C4-2B (cell line): ENCODE measurements at regions not wholly inside any gene's neighbourhood (a gene's known extent, or its start where the extent isn't known, plus 50 kb on each side); places are given as distances from the start of the nearest gene placed in this dataset.

Experiments
- H3K27ac ChIP-seq: fragments of 450-650 bp; 2 replicates; pipeline ENCODE4 v1.5.1; 2017
- ZFX ChIP-seq: fragments of 450-650 bp; IDR thresholded peaks from 2 replicates; pipeline ENCODE4 v1.6.1; 2017
- TF ChIP-seq, protein P1 (sequence below): fragments of 450-650 bp; conservative IDR thresholded peaks from 2 replicates; pipeline ENCODE4 v1.5.1; 2017; ENCODE audit warnings: mild to moderate bottlenecking

DNA sequence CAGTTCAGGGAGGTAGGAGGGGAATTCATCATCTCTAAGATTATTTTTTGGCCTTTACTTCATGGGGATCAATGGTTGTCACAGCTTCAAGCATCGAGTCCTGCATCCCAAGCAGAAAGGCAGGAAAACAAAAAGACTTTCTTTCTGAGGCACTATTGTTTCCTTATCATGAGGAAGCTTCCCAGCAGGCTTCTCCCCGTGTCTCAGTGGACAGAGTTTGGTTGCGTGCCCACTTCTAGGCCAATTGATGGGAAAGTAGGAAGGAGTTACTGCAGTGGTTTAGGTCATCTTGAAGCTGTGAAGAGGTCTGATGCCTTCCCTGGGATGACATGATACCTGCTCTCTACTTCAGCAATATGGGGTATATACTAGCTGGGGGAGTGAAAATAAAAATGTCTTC is 175.3 kb upstream of the CDH13 start:
- TF ChIP-seq, protein P1, sequence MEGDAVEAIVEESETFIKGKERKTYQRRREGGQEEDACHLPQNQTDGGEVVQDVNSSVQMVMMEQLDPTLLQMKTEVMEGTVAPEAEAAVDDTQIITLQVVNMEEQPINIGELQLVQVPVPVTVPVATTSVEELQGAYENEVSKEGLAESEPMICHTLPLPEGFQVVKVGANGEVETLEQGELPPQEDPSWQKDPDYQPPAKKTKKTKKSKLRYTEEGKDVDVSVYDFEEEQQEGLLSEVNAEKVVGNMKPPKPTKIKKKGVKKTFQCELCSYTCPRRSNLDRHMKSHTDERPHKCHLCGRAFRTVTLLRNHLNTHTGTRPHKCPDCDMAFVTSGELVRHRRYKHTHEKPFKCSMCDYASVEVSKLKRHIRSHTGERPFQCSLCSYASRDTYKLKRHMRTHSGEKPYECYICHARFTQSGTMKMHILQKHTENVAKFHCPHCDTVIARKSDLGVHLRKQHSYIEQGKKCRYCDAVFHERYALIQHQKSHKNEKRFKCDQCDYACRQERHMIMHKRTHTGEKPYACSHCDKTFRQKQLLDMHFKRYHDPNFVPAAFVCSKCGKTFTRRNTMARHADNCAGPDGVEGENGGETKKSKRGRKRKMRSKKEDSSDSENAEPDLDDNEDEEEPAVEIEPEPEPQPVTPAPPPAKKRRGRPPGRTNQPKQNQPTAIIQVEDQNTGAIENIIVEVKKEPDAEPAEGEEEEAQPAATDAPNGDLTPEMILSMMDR = no peak
- no peak for TF ChIP-seq ZFX
- H3K27ac ChIP-seq = no peak overlapping the region

DNA sequence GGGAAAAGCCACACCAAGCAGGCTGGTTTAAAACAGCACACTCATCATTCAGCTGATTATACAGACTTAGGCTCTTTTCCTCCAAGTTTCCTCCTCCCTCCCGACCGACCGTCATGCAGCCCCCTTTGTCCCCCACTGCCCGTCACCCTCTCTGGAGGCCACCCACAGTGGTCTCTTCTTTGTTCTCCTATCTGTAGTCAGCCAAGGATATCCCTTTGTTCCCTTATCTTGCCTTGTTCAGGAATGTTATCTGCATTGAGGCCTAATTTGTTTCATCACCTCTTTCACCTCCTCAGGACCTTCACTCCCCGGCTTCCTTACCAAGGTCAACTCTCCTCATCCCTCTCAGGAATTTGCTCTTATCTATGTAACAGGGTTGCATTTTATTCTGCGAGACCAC is 186.4 kb upstream of the CDH13 start:
- no peak overlapping the region for H3K27ac ChIP-seq
- TF ChIP-seq ZFX = no peak
- TF ChIP-seq, protein P1 = no peak

DNA sequence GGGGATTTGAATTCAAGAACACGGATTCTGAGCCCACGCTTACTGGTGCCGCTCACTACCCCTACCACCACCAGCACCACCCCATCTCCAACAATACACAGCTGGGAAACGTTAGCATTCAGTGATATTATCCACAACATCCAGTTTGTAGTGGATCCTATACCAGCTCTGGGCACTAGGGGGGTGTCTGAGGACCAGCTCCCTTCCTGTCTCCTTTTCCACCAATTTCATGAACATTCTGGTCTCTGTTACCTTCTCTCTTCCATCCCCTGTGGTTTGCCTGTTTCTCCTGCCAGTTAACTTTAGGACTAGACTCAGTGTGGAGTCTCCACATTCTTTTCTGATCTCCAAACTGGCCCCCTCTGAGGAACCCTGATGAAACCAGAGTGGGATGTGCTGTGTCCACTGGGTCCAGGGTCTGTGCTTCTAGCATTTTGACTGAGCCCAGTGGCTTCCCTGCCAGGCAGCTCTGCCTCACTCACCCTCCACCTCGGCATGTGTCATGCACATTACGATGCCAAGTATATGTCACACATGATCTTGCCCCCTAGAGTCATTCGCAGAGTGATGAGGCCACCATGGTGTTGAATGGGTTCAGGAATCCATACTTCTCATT is 187.0 kb upstream of the CDH13 start:
- no peak for TF ChIP-seq ZFX
- TF ChIP-seq, protein P1 = peak; percentile 66

DNA sequence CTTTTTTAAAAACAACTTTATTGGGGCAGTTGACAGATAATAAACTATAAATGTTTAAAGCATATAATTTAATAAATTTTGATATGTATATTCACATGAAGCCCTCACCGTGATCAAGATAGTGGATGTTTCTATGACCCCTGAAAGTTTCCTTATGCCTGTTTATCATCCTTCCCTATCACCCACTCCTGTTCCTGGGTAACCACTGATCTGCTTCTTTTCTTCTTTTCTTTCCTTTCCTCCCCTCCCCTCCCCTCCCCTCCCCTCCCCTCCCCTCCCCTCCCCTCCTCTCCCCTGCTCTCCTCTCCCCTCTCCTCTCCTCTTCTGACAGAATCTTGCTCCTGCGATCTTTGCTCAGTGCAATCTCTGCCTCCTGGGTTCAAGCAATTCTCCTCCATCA is 193.7 kb upstream of the CDH13 start:
- H3K27ac ChIP-seq = no peak overlapping the region
- TF ChIP-seq ZFX = no peak
- TF ChIP-seq, protein P1 = no peak

More for the DNA sequence above, 187.0 kb upstream of the CDH13 start:
- H3K27ac ChIP-seq = no peak overlapping the region

DNA sequence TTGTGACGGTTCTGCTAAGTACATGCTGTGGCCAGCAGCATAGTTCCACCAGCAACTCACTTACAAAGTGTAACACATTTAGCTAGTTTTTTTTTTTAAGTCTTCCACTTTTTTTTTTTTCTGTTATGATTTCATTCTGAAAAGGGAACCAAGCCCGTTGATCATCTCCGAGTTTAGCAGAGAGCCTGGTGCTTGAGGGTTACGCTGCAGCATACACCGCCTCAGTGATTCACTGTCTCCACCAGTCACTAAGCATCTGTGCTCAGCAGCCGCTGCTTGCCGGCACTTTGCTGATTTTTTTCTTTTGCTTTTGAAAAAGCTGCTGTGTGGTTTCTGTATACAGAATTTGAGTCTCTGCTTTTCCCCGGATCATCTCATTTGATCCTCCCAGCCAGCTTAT is 194.5 kb upstream of the CDH13 start:
- no peak for TF ChIP-seq ZFX
- TF ChIP-seq, protein P1 = no peak
- H3K27ac ChIP-seq = no peak overlapping the region

DNA sequence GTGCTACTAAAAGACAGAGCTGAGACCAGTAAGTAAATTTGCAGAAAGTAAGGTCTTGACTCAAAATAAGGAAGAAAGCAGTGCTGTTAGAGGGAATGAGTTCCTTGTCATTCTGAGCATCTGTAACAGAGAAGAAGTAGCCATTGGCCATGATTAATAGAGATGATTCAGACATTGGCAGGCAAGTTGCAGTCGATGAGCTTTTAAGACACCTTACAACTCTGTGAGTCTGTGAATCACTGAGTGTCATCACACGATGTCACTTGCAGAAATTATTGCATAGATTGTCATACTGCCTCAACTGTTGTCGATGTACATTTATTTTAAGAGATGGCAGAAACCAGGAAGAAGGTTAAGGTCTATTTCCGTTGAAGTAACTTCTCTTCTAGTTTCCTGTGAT is 201.1 kb upstream of the CDH13 start:
- no peak overlapping the region for H3K27ac ChIP-seq
- TF ChIP-seq ZFX = no peak
- TF ChIP-seq, protein P1 = no peak

DNA sequence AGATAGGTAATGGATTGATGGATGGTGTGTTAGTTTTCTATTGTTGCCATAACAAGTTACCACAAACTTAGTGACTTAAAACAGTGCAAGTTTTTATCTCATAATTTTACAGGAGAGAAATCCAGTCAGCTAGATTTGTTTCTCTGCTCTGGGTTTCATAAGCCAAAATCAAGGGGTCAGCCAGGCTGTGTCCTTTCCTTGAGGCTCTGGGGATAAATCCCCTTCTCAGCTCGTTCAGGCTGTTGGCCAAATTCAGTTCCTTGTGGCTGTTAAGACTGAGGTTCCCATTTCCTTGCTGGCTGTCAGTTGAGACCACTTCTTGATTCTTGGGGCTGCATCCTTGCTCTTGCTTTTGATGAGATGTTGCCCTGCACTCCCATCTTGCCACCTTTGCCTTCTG is 204.9 kb upstream of the CDH13 start:
- TF ChIP-seq, protein P1 = no peak
- TF ChIP-seq ZFX = no peak

More for the DNA sequence above, 204.9 kb upstream of the CDH13 start:
- no peak overlapping the region for H3K27ac ChIP-seq
